ENCODE measurements at regions not wholly inside any gene's neighbourhood (a gene's known extent, or its start where the extent isn't known, plus 50 kb on each side); places are given as distances from the start of the nearest gene placed in this dataset.

DNA sequence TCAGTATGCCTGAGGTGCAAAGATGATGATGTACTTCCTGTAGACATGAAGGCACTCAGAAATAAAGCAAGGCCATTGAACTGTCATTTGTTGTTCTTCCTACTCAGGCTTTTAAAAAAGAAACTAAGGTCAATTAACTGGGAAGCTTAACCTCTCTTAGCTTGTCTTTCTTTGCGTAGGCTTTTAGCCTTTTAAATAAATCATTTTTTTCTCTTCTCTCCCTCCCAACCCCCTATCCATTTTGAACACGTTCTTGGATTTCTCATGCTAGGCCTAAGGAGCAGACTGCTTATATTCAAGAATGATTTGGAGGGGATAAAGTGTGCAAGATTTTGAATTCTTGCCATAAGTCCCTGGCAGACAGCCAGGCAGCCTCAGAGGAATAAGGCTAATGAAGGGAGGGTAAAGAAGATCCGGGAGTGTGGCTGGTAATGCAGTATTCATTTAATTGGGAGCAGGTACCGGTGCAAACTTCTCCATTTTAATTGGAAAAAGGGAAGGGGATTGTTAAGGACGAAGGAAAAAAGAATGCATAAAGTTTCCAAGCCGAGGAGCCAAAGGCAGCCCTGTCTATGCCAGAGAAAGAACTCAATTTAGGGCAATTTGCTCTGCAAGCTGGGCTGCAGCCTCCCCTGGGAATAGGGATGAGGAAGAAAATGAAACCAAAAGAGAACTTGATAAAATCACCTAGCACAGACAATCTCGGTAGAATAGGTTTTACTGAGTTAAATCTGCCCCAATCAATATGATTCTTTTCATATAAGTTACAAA lies 343.8 kb upstream of the MMS22L start:
- no peaks in the 10 kb centered on the region for H3K36me3 ChIP-seq
- peak; percentile 61 for DNase-seq
- H3K4me3 ChIP-seq (ENCODE audit: low read depth, low read length), result peak overlapping the region; percentile 69
- peaks cover 6% of the 10 kb centered on the region for H3K4me1 ChIP-seq
- no peaks in the 10 kb centered on the region for H3K27me3 ChIP-seq
- no peaks in the 10 kb centered on the region; the same call in 1 of the 2 replicates for H3K9me3 ChIP-seq
- no peak for TF ChIP-seq CTCF (IDR thresholded peaks at IDR 0.05; ENCODE audit: low read depth, low read length)

- DNase-seq, result no peak
- Histone ChIP-seq H3K27me3 (no peaks in the 10 kb centered on the region), H3K4me1 (peaks cover 6% of the 10 kb centered on the region), H3K9me3 (no peaks in the 10 kb centered on the region), H3K36me3 (no peaks in the 10 kb centered on the region), H3K4me3 (ENCODE audit: low read depth, low read length) (no peak overlapping the region)
- TF ChIP-seq CTCF (IDR thresholded peaks at IDR 0.05; ENCODE audit: low read depth, low read length), result no peak
These were observed 346.2 kb upstream of the MMS22L start for GRCh38 chr6:97629180-97629579.

- H3K9me3 ChIP-seq, result no peaks in the 10 kb centered on the region
- H3K27me3 ChIP-seq, result no peaks in the 10 kb centered on the region
- peaks cover 6% of the 10 kb centered on the region for H3K4me1 ChIP-seq
- no peak overlapping the region for H3K4me3 ChIP-seq (ENCODE audit: low read depth, low read length)
- no peak for DNase-seq
- no peaks in the 10 kb centered on the region for H3K36me3 ChIP-seq
- no peak for TF ChIP-seq CTCF (IDR thresholded peaks at IDR 0.05; ENCODE audit: low read depth, low read length)
These were observed 347.6 kb upstream of the MMS22L start for GRCh38 chr6:97630604-97631003.

DNA sequence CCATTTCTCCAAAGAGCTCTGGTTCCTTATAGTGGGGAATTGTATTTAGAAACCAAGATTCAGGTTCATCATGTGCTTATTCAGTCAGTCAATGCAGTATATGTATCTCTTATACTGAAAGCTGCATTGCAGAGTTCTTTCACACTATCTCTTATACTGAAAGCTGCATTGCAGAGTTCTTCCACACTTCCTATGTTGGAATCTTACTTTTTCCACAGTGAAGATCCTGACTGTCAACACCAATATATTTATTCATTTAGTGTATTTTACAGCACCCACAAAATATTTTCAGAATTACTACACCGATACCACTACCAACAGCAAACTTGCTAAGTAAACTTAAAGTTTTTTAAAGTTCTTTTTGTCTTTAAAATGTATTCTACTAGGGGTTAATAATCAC lies 349.3 kb upstream of the MMS22L start:
- no peaks in the 10 kb centered on the region for H3K27me3 ChIP-seq
- H3K4me3 ChIP-seq (ENCODE audit: low read depth, low read length), result no peak overlapping the region
- DNase-seq, result no peak
- H3K36me3 ChIP-seq, result no peaks in the 10 kb centered on the region
- H3K9me3 ChIP-seq, result no peaks in the 10 kb centered on the region; the same call in 1 of the 2 replicates
- TF ChIP-seq CTCF (IDR thresholded peaks at IDR 0.05; ENCODE audit: low read depth, low read length), result no peak
- no peaks in the 10 kb centered on the region for H3K4me1 ChIP-seq

DNA sequence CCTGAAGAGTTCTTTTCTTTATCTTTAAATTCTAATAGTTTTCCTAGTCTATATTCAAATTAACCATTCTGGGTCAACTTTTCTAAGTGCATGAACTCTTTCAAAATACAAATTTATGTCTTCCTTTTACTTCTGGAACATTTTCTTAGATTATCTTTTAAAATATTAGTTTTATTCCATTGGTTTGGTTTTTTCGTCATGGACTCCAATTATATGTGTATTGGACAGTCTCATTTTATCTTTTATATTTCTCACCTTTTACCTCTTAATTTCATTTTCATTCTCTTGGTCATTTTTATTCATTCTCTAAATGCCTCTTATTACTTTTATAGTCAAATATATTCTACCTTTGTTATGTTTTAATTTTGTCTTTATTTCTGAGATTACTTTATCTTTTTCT lies 356.7 kb upstream of the MMS22L start:
- no peak for TF ChIP-seq CTCF (IDR thresholded peaks at IDR 0.05; ENCODE audit: low read depth, low read length)
- no peak overlapping the region for H3K4me3 ChIP-seq (ENCODE audit: low read depth, low read length)

GRCh38 chr6:97644353-97644752 lies 361.3 kb upstream of the MMS22L start:
- no peak overlapping the region for H3K4me3 ChIP-seq (ENCODE audit: low read depth, low read length)
- H3K9me3 ChIP-seq, result no peaks in the 10 kb centered on the region
- no peaks in the 10 kb centered on the region for H3K27me3 ChIP-seq
- no peak for TF ChIP-seq CTCF (IDR thresholded peaks at IDR 0.05; ENCODE audit: low read depth, low read length)
- peaks cover 7% of the 10 kb centered on the region for H3K4me1 ChIP-seq
- no peaks in the 10 kb centered on the region for H3K36me3 ChIP-seq
- DNase-seq, result no peak

More for the DNA sequence above, 356.7 kb upstream of the MMS22L start:
- peaks cover 6% of the 10 kb centered on the region for H3K4me1 ChIP-seq
- no peaks in the 10 kb centered on the region; the same call in 1 of the 2 replicates for H3K9me3 ChIP-seq
- no peak for DNase-seq
- no peaks in the 10 kb centered on the region for H3K36me3 ChIP-seq
- no peaks in the 10 kb centered on the region for H3K27me3 ChIP-seq
